Esophagus muscularis mucosa (tissue), 4 donors: ENCODE measurements at regions not wholly inside any gene's neighbourhood (a gene's known extent, or its start where the extent isn't known, plus 50 kb on each side); places are given as distances from the start of the nearest gene placed in this dataset.
A peak's percentile ranks its signal among the peaks of the same experiment; 100 is the strongest.

Experiments
- DNase-seq: peaks from one replicate; pipeline ENCODE4 v3.0.0-alpha.2; 2017; ENCODE audit errors: extremely low spot score
- H3K27ac ChIP-seq, 4 donors: fragments of 200-600 bp; sonication (generic); replicated peaks in 1 of 4; 1 replicate in 3 of 4; 2 replicates in 1 of 4; pipeline ENCODE4 v1.5.1; 2016 to 2019; ENCODE audit warnings: mild to moderate bottlenecking in 1 of 4
- H3K27me3 ChIP-seq, 4 donors: fragments of 200-600 bp; sonication (generic); one replicate each; pipeline versions ENCODE4 v1.5.1 to v1.6.0; 2016 to 2019
- H3K36me3 ChIP-seq, 4 donors: fragments of 200-600 bp; sonication (generic); one replicate each; pipeline ENCODE4 v1.5.1; 2016 to 2019
- H3K4me1 ChIP-seq, 4 donors: fragments of 200-600 bp; sonication (generic); one replicate each; pipeline ENCODE4 v1.5.1; 2016 to 2019
- H3K4me3 ChIP-seq, 4 donors: fragments of 200-600 bp; sonication (generic); 1 replicate in 2 of 4; 2 replicates in 2 of 4; pipeline ENCODE4 v1.5.1; 2016 to 2019; ENCODE audit warnings: mild to moderate bottlenecking in 4 of 4, moderate library complexity in 1 of 4
- H3K9me3 ChIP-seq, 4 donors: fragments of 200-600 bp; sonication (generic); 1 replicate in 3 of 4; 2 replicates in 1 of 4; pipeline ENCODE4 v1.5.1; 2016 to 2019
- EP300 ChIP-seq: sonication (generic); formaldehyde crosslinking; IDR thresholded peaks from one replicate; pipeline ENCODE4 v1.6.1; 2017; ENCODE audit warnings: antibody characterized with exemption
- POLR2A ChIP-seq: fragments of 450-650 bp; IDR thresholded peaks from one replicate; pipeline ENCODE4 v1.6.1; 2017; ENCODE audit warnings: antibody characterized with exemption, moderate library complexity, mild to moderate bottlenecking, low read depth
- POLR2AphosphoS5 ChIP-seq, 2 donors: sonication (generic); formaldehyde crosslinking; IDR thresholded peaks; one replicate each; pipeline ENCODE4 v1.6.1; 2017; ENCODE audit warnings: antibody characterized with exemption in 2 of 2
- WGBS: methylation state at CpG from one replicate; pipeline ENCODE4 v1.1.5; 2018; 5-methylcytosine and 5-hydroxymethylcytosine counted together
- intact Hi-C: fragments of 100-400 bp; cut with DNase I; formaldehyde crosslinking; loops from one replicate; pipeline ENCODE4 v1.15.1; 2023
- TF ChIP-seq, protein P1 (sequence below), 3 experiments: fragments of 200-600 bp in 2 of 3; fragments of 450-650 bp in 1 of 3; sonication (generic) in 2 of 3; IDR thresholded peaks; one replicate each; pipeline ENCODE4 v1.5.1; 2017 to 2019; ENCODE audit warnings: antibody characterized with exemption in 3 of 3, mild to moderate bottlenecking in 2 of 3, moderate library complexity in 1 of 3

- intact Hi-C loops, result loop anchor here (5.0 kb wide), 2 partner anchors 105 to 150 kb away; partner anchors contain the start of gene FIBIN
- no peaks in the 10 kb centered on the region for H3K36me3 ChIP-seq
- H3K4me1 ChIP-seq, result peaks cover 5 to 64% (median 48%) of the 10 kb centered on the region in 4 donors
- H3K27ac ChIP-seq, result peak overlapping the region; percentile 72 to 78 (median 77)
- H3K27me3 ChIP-seq, result no peaks in the 10 kb centered on the region
- 63% methylated on average over 3 of the region's 3 CpGs for WGBS
- no peak overlapping the region for H3K4me3 ChIP-seq
- no peaks in the 10 kb centered on the region for H3K9me3 ChIP-seq
- DNase-seq, result no peak
- TF ChIP-seq EP300 (no peak), POLR2A (no peak), POLR2AphosphoS5 (IDR thresholded peaks at IDR 0.05) (no peak)
- TF ChIP-seq, protein P1, sequence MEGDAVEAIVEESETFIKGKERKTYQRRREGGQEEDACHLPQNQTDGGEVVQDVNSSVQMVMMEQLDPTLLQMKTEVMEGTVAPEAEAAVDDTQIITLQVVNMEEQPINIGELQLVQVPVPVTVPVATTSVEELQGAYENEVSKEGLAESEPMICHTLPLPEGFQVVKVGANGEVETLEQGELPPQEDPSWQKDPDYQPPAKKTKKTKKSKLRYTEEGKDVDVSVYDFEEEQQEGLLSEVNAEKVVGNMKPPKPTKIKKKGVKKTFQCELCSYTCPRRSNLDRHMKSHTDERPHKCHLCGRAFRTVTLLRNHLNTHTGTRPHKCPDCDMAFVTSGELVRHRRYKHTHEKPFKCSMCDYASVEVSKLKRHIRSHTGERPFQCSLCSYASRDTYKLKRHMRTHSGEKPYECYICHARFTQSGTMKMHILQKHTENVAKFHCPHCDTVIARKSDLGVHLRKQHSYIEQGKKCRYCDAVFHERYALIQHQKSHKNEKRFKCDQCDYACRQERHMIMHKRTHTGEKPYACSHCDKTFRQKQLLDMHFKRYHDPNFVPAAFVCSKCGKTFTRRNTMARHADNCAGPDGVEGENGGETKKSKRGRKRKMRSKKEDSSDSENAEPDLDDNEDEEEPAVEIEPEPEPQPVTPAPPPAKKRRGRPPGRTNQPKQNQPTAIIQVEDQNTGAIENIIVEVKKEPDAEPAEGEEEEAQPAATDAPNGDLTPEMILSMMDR (IDR thresholded peaks at IDR 0.05), result no peak
Measured at GRCh38 chr11:26842478-26843282, 120.8 kb upstream of the SLC5A12 start.

DNA sequence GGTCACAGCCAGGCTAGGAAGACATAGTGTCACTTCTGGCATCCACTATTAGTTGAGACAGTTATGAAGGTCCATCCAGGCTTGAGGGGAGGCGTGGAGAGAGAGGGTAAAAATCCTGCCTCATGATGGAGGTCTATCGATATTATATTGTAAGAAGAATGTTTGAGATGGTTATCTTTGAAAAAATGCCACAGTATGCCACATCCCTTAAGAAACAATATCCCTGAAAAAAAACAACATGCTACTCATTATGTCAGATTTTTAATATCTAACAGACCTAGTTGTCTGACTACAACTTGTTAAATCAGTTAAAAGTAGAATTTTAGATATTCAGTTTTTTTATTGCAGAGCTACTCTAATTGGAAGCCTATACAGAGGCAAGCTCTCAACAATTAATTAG is 121.7 kb upstream of the SLC5A12 start:
- Histone ChIP-seq H3K4me3 (no peak overlapping the region), H3K4me1 (peaks cover 5 to 72% (median 55%) of the 10 kb centered on the region in 4 donors), H3K27me3 (no peaks in the 10 kb centered on the region), H3K27ac (peak overlapping the region; percentile 72 to 78 (median 77)), H3K9me3 (no peaks in the 10 kb centered on the region), H3K36me3 (no peaks in the 10 kb centered on the region)
- TF ChIP-seq EP300 (no peak), POLR2A (no peak), POLR2AphosphoS5 (IDR thresholded peaks at IDR 0.05) (no peak)
- TF ChIP-seq, protein P1 (IDR thresholded peaks at IDR 0.05), result no peak
- no peak for DNase-seq
- intact Hi-C loops, result loop anchor here (5.0 kb wide), 2 partner anchors 104 to 149 kb away; partner anchors contain the start of gene FIBIN
- WGBS, result 96% methylated on average over 2 of the region's 2 CpGs

DNA sequence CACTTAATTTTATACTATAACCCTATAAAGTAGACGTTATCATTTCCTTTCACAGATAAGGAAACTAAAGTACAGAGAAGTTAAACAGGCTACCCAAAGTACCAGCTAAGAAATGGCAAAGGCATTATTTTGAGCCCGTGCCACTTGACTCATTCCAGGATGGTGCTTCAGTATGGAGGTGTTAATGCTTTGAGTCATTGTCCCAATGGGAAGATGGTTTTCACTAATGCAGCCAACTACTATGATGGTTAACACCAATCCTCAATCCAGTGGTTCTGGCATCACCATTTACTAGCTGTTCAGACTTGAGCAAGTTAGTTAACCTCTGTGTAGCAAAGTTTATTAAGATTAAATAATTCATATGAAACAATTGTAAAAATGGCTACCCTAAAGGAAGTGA is 123.1 kb upstream of the SLC5A12 start:
- peak overlapping the region in 2 of 4 donors; percentile 72 to 77 for H3K27ac ChIP-seq
- no peak for TF ChIP-seq POLR2AphosphoS5 (IDR thresholded peaks at IDR 0.05)
- intact Hi-C loops, result loop anchor here (5.0 kb wide), 2 partner anchors 102 to 147 kb away; partner anchors contain the start of gene FIBIN

DNA sequence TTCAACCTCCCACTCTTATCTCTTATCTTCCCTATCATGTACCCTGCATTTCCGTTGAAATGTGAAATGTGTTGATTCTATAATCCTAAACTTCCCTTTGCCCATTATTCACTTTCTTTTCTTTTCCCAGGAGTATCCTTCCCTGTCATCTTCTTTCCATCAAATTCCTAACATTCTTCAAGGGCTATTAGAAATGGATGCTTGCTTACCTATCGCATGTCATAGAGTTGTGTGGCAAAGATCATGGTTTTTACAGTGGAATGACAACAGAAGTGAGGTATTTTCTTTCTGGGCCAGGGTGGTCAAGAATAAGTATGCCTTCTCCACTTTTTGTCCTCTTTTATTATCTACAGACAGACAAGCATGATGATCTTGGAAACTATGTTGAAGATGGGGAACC is 124.4 kb upstream of the SLC5A12 start:
- Histone ChIP-seq H3K27ac (peak overlapping the region; percentile 19 to 77 (median 56)), H3K9me3 (no peaks in the 10 kb centered on the region), H3K27me3 (no peaks in the 10 kb centered on the region), H3K4me1 (peaks cover 5 to 74% (median 57%) of the 10 kb centered on the region in 4 donors), H3K4me3 (no peak overlapping the region), H3K36me3 (no peaks in the 10 kb centered on the region)
- no peak for DNase-seq
- 56% methylated on average over 2 of the region's 2 CpGs for WGBS
- TF ChIP-seq POLR2A (no peak), EP300 (no peak), POLR2AphosphoS5 (IDR thresholded peaks at IDR 0.05) (no peak)
- TF ChIP-seq, protein P1 (IDR thresholded peaks at IDR 0.05), result no peak
- intact Hi-C loops, result no loop called here

More for the DNA sequence above, 123.1 kb upstream of the SLC5A12 start:
- DNase-seq, result no peak
- Histone ChIP-seq H3K9me3 (no peaks in the 10 kb centered on the region), H3K36me3 (no peaks in the 10 kb centered on the region), H3K4me3 (no peak overlapping the region), H3K27me3 (no peaks in the 10 kb centered on the region), H3K4me1 (peaks cover 5 to 81% (median 63%) of the 10 kb centered on the region in 4 donors)
- 100% methylated on average over 2 of the region's 2 CpGs for WGBS

DNA sequence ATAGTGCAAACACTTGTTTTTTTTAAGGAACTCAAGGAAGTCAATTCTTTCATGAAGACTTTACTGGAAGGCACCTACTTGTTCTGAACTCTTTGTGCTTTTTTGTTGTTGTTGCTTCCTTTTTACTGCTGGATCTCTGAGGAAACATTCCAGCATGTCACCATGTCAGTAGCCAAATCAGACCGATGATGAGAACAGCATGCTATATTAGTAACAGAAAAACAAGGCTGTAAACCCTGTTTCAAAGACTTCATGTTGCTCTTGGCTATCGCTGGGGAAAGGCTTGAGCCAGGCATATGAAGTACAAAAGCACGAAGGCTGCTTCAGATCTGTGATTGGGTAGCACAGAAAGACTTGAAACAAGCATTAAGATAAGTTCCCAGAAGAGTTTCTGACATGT is 125.6 kb upstream of the SLC5A12 start:
- no peak for DNase-seq
- no peaks in the 10 kb centered on the region for H3K36me3 ChIP-seq
- H3K9me3 ChIP-seq, result no peaks in the 10 kb centered on the region
- H3K4me3 ChIP-seq, result no peak overlapping the region
- WGBS, result 59% methylated on average over 3 of the region's 3 CpGs
- intact Hi-C loops, result no loop called here
- H3K27me3 ChIP-seq, result no peaks in the 10 kb centered on the region
- TF ChIP-seq, protein P1 (IDR thresholded peaks at IDR 0.05), result no peak
- TF ChIP-seq EP300 (peak; percentile 40), POLR2AphosphoS5 (IDR thresholded peaks at IDR 0.05) (peak; percentile 38 to 63)
- peak overlapping the region; percentile 46 to 77 (median 56) for H3K27ac ChIP-seq
- H3K4me1 ChIP-seq, result peaks cover 5 to 62% (median 45%) of the 10 kb centered on the region in 4 donors
